Muscle layer of colon (tissue), 2 donors: ENCODE measurements at regions not wholly inside any gene's neighbourhood (a gene's known extent, or its start where the extent isn't known, plus 50 kb on each side); places are given as distances from the start of the nearest gene placed in this dataset.
"Not testable (repeated sequence)": the region's sequence is repeated elsewhere in the genome, so short reads cannot be mapped to it uniquely, and the experiment has no call there.

ENCODE experiments used
- H3K27ac ChIP-seq: one replicate; pipeline ENCODE4 v1.7.0; 2013; ENCODE audit warnings: low read depth, mild to moderate bottlenecking, low read length, moderate library complexity
- H3K27me3 ChIP-seq, 2 donors: one replicate each; pipeline ENCODE4 v1.7.0; 2013; ENCODE audit warnings: low read length in 2 of 2, mild to moderate bottlenecking in 2 of 2; ENCODE audit not compliant: insufficient read depth in 2 of 2, control insufficient read depth in 1 of 2
- H3K36me3 ChIP-seq: one replicate; pipeline ENCODE4 v1.7.0; 2013; ENCODE audit warnings: mild to moderate bottlenecking, low read length; ENCODE audit not compliant: insufficient read depth
- H3K4me1 ChIP-seq: one replicate; pipeline ENCODE4 v1.7.0; 2013; ENCODE audit warnings: mild to moderate bottlenecking, low read length; ENCODE audit not compliant: insufficient read depth
- H3K4me3 ChIP-seq, 2 donors: one replicate each; pipeline ENCODE4 v1.7.0; 2013; ENCODE audit warnings: low read length in 2 of 2, low read depth in 1 of 2, mild to moderate bottlenecking in 1 of 2, moderate library complexity in 1 of 2
- H3K9ac ChIP-seq: one replicate; pipeline ENCODE4 v1.7.0; 2013; ENCODE audit warnings: low read length
- H3K9me3 ChIP-seq: one replicate; pipeline ENCODE4 v1.7.0; 2013; ENCODE audit warnings: mild to moderate bottlenecking, low read length
- donor health status: abdominal sarcoma.
- donor health status: Adenocarcinoma of cecum.

DNA sequence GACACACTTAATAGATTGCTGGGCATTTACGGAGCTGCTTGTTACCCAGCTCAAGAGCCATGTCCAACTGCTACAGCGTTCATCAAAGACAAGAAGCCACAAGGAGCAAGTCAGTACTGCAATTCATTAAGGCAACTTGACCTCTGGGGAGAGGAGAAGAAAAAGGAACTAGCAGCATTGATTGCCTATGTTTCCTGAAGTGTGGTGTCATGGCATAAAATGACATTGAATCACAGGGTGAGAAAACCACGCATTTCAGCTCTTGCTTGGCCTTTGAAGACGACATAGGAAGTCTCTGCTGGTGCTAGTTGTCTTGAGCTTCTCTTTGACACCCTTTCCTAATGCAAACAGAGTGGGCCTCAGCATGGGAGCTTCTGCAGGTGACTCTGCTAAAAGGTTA, 139.1 kb downstream of the CDH26 start:
- no peak overlapping the region for H3K9ac ChIP-seq
- no peaks in the 10 kb centered on the region for H3K36me3 ChIP-seq
- H3K27ac ChIP-seq, result no peak overlapping the region
- no peaks in the 10 kb centered on the region for H3K4me1 ChIP-seq
- no peak overlapping the region for H3K4me3 ChIP-seq
- no peaks in the 10 kb centered on the region for H3K9me3 ChIP-seq
- no peaks in the 10 kb centered on the region for H3K27me3 ChIP-seq

DNA sequence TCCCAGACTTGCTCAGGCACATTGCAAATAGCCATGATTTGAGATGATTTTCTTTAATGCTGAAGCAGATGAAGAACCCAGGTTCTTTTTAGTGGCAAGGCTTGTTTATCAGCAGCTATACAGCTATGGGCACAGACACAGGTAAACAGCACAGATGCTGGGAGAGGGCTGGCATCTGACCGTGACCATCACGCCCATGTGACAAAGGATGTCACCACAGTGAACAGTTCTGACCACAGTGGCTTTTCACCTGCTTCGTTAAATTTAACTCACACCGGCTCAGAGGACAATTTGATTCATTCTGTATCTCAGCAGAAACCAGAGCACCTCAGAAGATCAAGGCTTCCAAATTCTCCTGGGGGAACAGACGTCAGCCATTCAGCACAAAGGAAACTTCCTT, 142.6 kb downstream of the CDH26 start:
- no peaks in the 10 kb centered on the region for H3K4me1 ChIP-seq
- no peak overlapping the region for H3K27ac ChIP-seq
- no peaks in the 10 kb centered on the region for H3K9me3 ChIP-seq
- H3K4me3 ChIP-seq, result no peak overlapping the region
- H3K27me3 ChIP-seq, result no peaks in the 10 kb centered on the region
- no peak overlapping the region for H3K9ac ChIP-seq
- H3K36me3 ChIP-seq, result no peaks in the 10 kb centered on the region

DNA sequence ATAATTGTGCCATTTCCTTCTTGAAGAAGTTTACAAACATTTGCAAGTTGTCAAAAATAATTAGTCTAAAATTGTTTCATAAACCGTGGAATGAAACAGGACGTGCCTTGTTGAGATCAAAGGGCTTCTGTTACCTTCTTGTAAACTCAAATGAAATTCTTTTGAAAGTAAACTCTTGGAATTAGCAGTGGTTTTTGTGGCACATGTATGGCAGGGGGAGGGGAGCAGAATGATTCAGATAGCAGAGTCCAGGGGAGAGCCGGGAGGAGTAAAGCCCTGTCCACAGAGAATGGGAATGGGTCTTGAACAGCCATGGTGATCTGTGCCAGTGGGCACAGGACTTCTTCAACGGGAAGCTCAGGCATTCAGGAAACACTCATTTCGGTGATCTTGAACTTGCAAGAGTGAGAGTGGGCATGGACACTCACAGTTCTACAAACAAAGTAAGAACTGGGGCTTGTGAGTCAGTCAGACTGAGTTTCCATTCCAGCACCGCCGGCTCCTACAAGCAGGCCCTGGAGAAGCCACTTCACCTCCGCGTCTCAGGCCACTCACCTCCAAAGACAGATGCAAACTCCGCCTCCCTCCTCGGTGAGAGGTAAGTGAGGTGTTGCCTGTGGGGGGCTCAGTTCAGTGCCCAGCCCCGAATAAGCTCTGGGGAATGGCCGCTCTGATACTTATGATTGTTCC, 143.1 kb downstream of the CDH26 start:
- H3K27ac ChIP-seq, result no peak overlapping the region
- no peaks in the 10 kb centered on the region for H3K4me1 ChIP-seq
- H3K4me3 ChIP-seq, result no peak overlapping the region
- no peaks in the 10 kb centered on the region for H3K9me3 ChIP-seq
- H3K9ac ChIP-seq, result no peak overlapping the region
- no peaks in the 10 kb centered on the region for H3K27me3 ChIP-seq
- no peaks in the 10 kb centered on the region for H3K36me3 ChIP-seq

DNA sequence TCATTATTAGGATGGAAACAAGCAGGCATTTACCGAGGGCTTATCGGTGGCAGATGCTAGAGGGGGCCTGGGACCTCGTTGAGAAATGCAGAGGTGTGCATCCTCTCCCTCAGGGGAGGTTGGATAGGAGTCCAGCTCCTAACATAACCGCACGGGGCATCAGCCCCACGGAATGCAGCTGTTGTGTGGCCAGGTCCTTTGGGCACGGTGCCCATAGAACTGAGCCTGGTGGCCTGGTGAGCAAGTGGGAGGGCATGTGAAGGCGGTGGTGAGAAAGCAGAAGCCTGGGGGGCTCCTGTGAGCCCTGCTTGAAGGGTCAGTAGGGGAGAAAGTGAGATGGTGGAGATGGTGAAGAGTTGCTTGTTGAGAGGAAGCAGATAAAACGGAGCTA, 143.7 kb downstream of the CDH26 start:
- Histone ChIP-seq H3K4me3 (no peak overlapping the region), H3K36me3 (no peaks in the 10 kb centered on the region), H3K4me1 (no peaks in the 10 kb centered on the region), H3K27me3 (no peaks in the 10 kb centered on the region), H3K9ac (no peak overlapping the region), H3K9me3 (no peaks in the 10 kb centered on the region), H3K27ac (no peak overlapping the region)

DNA sequence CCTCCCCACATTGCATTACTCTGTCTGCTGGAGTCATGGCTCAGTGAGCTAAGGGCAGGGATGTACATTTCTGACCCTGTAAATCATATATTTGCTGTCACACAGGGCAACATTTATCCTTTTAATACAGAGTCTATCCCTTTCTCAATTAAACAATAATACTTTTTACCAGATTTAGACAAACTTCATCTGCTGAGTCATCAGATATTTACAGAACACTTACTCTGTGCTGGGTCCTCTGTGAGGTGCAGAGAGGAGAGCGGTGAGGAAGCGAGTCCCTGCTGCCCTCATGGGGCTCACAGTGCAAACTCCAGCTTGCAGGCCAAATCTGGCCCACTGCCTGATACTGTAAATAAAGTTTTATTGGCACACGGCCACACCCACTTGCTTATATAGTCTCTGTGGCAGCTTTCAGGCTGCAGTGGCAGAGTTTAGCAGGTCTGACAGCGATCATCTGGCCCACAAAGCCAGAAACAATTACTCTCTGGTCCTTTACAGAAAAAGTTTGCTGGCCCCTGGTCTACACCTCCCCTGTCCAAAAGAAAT, 144.5 kb downstream of the CDH26 start:
- Histone ChIP-seq H3K4me1 (no peaks in the 10 kb centered on the region), H3K9ac (no peak overlapping the region), H3K27ac (no peak overlapping the region), H3K36me3 (no peaks in the 10 kb centered on the region), H3K9me3 (no peaks in the 10 kb centered on the region), H3K27me3 (no peaks in the 10 kb centered on the region), H3K4me3 (no peak overlapping the region)

DNA sequence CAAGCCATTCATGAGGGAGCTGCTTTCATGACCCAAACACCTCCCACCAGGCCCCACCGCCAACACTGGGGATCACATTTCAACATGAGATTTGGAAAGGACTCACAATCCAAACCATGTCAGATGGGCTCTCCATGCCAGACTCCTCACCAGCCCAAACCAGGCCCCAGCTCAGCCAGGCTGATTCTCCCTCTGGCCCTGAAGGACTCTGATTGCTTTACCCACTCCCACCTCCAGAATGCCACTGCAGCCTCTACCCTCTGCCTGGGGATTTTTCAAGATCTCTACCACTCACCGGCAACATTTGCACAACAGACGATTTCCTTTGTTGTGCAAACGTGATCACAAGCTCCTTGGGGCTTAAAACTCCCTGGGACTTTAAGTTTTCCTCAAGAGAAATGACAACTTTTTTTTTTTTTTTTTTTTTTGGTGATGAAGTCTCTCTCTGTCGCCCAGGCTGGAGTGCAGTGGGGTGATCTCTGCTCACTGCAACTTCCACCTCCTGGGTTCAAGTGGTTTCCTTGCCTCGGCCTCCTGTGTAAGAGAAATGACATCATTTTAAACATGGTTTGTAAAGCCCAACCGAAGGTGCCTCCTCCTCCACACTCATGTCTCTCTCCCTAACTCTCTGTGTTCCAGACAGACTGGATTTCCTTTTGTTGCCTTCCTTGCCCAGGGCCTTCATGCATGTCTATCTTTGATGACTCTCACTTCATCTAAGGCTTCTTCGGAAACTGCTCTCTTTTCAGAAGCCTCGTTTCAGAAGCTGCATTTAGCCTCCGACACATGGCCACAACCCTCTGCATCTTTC, 147.0 kb downstream of the CDH26 start:
- Histone ChIP-seq H3K27me3 (no peaks in the 10 kb centered on the region), H3K9ac (no peak overlapping the region), H3K4me1 (no peaks in the 10 kb centered on the region), H3K36me3 (no peaks in the 10 kb centered on the region), H3K4me3 (no peak overlapping the region), H3K9me3 (no peaks in the 10 kb centered on the region), H3K27ac (no peak overlapping the region)

DNA sequence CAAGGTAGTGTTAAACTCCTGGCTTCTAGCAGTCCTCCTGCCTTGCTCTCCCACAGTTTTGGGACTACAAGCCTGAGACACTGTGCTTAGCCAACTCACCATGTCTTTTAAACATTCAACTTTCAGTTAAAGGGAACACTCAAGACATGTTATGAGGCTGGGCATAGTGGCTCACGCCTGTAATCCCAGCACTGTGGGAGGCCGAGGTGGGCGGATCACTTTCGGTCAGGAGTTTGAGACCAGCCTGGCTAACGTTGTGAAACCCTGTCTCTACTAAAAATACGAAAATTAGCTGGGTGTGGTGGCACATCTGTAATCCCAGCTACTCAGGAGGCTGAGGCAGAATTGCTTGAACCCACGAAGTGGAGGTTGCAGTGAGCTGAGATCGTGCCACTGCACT, 148.0 kb downstream of the CDH26 start:
- not testable (repeated sequence) for H3K36me3 ChIP-seq, H3K27ac ChIP-seq, H3K9me3 ChIP-seq, H3K4me3 ChIP-seq, H3K9ac ChIP-seq, H3K4me1 ChIP-seq, H3K27me3 ChIP-seq

DNA sequence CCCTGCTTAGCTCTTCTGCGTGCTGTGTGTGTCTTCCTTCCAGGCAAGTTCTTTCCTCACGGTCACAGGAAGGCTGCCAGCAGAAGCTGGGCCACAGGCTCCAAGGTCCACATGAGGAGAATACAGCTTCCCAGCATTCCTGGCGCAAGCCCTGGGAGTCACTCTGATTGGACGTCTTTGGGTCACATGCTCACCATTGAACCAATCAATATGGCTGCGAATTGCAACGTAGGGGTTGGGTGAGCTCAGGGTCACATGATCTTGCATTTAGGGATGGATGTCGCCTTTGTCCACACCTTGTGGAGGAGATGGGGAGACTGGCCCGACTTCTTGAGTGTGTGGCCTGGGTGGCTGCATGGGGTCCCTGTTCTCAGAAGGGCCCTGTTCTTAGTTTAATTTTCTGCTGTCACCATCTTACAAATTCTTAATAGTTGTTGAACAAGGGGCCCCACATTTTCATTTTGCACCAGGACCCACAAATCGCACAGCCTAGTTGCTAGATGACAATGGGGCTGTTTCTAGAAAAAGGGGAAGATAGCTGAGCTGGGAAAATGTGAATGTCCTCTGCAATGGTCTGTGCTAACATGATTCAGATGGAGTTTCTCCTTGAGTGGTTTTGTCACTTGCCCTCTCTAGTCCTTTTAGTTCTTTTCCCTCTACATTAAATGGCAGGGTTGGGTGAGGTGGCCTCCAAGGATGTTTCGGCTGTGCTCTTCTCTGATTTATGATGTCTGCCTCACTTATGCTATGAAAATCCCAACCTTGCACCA, 149.6 kb downstream of the CDH26 start:
- H3K4me1 ChIP-seq, result no peaks in the 10 kb centered on the region
- H3K9ac ChIP-seq, result no peak overlapping the region
- no peaks in the 10 kb centered on the region for H3K36me3 ChIP-seq
- no peaks in the 10 kb centered on the region for H3K9me3 ChIP-seq
- no peaks in the 10 kb centered on the region for H3K27me3 ChIP-seq
- H3K4me3 ChIP-seq, result no peak overlapping the region
- H3K27ac ChIP-seq, result no peak overlapping the region

DNA sequence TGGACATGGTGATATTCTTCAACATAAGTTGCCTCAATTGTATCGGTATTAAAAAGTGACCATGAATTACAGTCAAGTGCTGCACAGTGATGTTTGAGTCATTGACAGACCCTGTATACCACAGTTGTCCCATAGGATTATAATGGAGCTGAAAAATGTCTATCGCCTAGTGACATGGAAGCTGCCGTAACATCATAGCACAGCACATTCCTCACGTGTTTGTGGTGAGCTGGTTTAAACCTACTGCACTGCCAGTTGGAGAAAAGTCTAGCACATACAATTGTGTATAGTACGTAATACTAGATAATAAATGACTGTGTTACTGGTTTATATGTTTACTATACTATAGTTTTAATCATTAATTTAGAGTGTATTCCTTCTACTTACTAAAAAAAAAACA, 150.2 kb downstream of the CDH26 start:
- no peaks in the 10 kb centered on the region for H3K9me3 ChIP-seq
- no peaks in the 10 kb centered on the region for H3K27me3 ChIP-seq
- no peak overlapping the region for H3K9ac ChIP-seq
- H3K27ac ChIP-seq, result no peak overlapping the region
- no peaks in the 10 kb centered on the region for H3K36me3 ChIP-seq
- no peak overlapping the region for H3K4me3 ChIP-seq
- no peaks in the 10 kb centered on the region for H3K4me1 ChIP-seq

DNA sequence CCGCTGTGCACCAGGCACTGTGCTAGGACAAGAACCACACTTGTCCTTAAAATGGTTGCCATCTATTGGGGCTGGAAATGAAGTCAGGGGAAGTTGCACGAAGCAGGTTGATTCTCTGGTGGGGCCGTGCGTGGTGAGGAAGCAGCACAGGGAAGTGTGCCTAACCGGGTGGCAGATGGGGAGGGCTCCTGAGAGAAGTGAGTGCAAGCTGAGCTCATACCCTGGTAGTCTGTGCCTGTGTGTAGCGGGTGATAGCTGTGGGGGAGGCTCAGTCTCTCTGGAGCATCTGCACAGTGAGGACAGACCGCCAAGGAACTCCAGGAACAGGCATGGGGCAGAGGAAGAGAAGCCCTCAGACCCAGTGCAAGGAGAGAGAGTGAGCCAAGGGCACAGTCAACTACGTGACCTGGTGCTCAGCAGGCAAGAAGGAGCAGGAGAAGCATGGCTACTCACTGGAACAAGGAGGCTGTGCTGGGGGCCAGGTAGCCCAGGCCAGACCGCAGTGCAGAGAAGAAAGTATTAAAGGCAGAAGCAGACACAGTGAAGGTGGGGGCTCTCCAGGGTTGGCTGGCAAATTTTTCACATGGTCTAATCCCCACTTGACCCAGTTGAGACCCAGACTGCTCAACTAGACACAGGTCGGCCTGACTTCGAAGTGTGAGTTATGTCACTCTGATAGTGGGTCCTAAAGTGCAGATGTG, 155.0 kb downstream of the CDH26 start:
- Histone ChIP-seq H3K9ac (no peak overlapping the region), H3K27me3 (peaks cover 0 to 3% of the 10 kb centered on the region in 2 donors), H3K4me1 (no peaks in the 10 kb centered on the region)

DNA sequence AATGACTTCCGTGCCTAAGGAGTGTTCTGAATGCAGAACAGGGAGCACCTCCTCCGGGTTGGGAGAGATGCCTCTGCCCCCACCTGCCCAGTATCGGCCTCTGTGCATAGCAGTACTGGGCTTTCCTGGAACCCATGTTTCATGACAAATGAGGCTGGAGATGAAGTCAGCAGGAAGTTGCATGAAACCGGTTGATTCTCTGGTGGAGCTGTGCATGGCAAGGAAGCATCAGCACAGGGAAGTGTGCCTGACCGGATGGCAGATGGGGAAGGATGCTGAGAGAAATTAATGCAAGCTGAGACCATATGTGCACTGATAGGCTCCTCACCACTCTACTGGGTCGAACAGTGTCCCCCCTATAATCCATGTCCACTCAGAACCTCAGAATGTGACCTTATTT, 155.5 kb downstream of the CDH26 start:
- Histone ChIP-seq H3K4me3 (no peak overlapping the region), H3K36me3 (no peaks in the 10 kb centered on the region), H3K4me1 (no peaks in the 10 kb centered on the region)

More for the DNA sequence above, 155.0 kb downstream of the CDH26 start:
- no peaks in the 10 kb centered on the region for H3K36me3 ChIP-seq
- H3K27ac ChIP-seq, result no peak overlapping the region
- H3K4me3 ChIP-seq, result no peak overlapping the region
- no peaks in the 10 kb centered on the region for H3K9me3 ChIP-seq

More for the DNA sequence above, 155.5 kb downstream of the CDH26 start:
- no peak overlapping the region for H3K27ac ChIP-seq
- H3K9me3 ChIP-seq, result no peaks in the 10 kb centered on the region
- H3K27me3 ChIP-seq, result peaks cover 0 to 3% of the 10 kb centered on the region in 2 donors
- no peak overlapping the region for H3K9ac ChIP-seq
